ENCODE measurements at regions not wholly inside any gene's neighbourhood (a gene's known extent, or its start where the extent isn't known, plus 50 kb on each side); places are given as distances from the start of the nearest gene placed in this dataset.

DNA sequence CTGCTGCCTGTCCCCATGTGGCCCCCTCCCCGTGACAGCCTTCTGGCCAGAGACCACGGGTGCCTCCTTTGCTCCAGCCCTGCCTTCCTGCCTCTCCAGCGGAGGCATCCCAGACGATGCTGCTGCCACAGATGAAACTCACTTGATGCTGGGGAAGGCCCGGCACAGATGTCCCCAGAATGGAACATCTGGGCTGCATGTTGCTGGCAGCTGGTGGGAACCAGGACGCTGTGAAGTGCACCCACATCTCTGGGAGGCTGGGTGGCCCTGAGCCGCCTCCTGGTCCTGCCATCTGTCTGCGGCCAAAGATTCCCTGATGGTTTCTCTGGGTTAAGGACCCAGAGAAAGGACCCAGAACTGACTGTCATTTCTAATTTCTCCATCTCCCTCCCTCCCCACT lies 51.9 kb upstream of the PTPRS start:
- ATAC-seq (replicated peaks in 1 of 2), result no peak
- no peak overlapping the region for H3K4me3 Mint-ChIP-seq
- H3K27me3 Mint-ChIP-seq (ENCODE audit: low read depth), result peaks cover 42% of the 10 kb centered on the region
- no peak overlapping the region for H3K27ac Mint-ChIP-seq
- no peak for DNase-seq
- peaks cover 3 to 10% of the 10 kb centered on the region in 2 donors for H3K9me3 Mint-ChIP-seq
- no peaks in the 10 kb centered on the region for H3K4me1 Mint-ChIP-seq (ENCODE audit: low read depth)
- peaks cover 3 to 6% of the 10 kb centered on the region in 2 donors for H3K36me3 Mint-ChIP-seq (ENCODE audit: insufficient read depth in 2 of 2)

DNA sequence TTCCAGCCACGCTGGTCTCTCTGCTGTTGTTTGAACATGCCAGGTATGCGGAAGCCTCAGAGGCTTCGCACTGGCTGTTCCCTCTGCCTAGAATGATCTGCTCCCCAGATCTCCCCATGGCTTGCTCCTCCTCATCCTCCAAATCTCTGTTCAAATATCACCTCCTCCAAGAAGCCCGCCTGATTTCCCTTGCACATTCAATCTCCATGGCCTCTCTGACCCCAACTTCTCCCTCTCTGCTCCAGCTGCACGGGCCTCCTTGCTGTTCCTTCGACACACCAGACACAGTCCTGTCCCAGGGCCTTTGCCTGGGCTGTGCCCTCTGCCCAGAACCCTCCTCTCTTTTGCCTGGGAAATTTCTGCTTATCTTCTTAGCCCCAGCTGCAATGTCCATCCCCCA lies 52.5 kb upstream of the PTPRS start:
- no peak for DNase-seq
- ATAC-seq (replicated peaks in 1 of 2), result no peak
- Mint-ChIP-seq H3K27me3 (ENCODE audit: low read depth) (peaks cover 42% of the 10 kb centered on the region), H3K4me1 (ENCODE audit: low read depth) (no peaks in the 10 kb centered on the region), H3K27ac (no peak overlapping the region), H3K4me3 (no peak overlapping the region), H3K9me3 (peaks cover 3 to 6% of the 10 kb centered on the region in 2 donors), H3K36me3 (ENCODE audit: insufficient read depth in 2 of 2) (peaks cover 0 to 6% of the 10 kb centered on the region in 2 donors)

DNA sequence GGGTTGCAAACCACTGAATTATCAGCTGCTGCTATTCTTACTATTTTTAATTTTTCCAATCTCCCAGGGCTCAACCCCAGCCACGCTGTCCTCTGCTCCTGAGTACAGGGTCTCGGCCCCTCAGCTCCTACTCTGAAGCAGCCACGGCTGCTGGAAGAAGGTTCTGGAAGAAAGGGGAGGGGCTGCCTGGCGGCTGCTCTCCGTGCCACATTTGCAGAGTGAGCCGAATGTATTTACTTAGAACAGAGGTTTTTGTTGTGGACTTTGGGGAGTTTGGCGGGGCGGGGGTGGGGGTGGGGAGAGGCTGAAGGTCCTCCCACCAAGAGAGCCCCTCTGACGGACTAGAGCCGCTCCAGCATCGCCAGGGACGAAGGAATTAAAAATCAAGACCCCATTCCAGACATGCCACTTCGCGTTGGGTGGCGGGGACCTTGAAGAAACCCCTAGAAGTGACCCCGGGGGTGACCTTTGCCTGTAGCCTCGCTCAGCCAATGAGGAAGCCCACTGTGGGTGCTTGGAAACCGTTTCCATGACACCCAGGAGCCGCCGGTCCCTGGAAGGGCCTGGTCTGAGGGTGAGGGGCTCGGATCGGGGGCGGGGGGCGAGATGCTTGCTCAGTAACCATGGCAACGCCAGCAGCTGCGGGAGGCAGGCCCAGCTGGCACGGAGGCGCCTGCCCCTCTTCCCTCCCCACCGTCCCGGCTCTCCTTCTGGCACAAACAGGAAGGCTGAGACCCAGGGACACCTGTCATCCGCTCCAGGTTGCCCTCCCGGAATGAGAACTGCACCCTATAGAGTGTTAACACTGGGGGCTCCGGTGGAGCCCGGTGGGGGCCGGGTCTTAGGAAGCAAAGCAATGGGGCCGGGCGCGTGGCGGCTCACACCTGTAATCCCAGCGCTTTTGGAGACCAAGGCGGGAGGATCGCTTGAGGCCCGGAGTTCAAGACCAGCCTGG lies 54.2 kb upstream of the PTPRS start:
- no peak for DNase-seq
- H3K27me3 Mint-ChIP-seq (ENCODE audit: low read depth), result peaks cover 43% of the 10 kb centered on the region
- no peaks in the 10 kb centered on the region for H3K4me1 Mint-ChIP-seq (ENCODE audit: low read depth)
- peaks cover 0 to 3% of the 10 kb centered on the region in 2 donors for H3K9me3 Mint-ChIP-seq
- H3K4me3 Mint-ChIP-seq, result no peak overlapping the region
- peaks cover 0 to 2% of the 10 kb centered on the region in 2 donors for H3K36me3 Mint-ChIP-seq (ENCODE audit: insufficient read depth in 2 of 2)
- H3K27ac Mint-ChIP-seq, result no peak overlapping the region
- no peak for ATAC-seq (replicated peaks in 1 of 2)

DNA sequence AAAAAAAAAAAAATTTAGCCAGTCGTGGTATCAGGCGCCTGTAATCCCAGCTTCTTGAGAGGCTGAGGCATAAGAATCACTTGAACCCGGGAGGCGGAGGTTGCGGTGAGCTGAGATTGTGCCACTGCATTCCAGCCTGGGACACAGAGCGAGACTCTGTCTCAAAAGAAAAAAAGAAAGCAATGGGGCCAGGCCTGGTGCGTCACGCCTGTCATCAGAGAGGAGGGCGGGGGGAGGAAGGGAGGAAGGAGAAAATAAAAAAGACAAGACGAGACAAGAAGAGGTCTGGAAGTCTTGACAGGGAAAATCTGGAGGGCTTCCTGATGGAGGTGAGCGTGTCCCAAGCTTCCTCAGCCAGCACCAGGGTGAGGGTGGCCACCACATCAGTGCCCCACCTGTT lies 54.9 kb upstream of the PTPRS start:
- Mint-ChIP-seq H3K4me1 (ENCODE audit: low read depth) (no peaks in the 10 kb centered on the region), H3K4me3 (no peak overlapping the region), H3K36me3 (ENCODE audit: insufficient read depth in 2 of 2) (peaks cover 0 to 2% of the 10 kb centered on the region in 2 donors), H3K27ac (no peak overlapping the region), H3K9me3 (peaks cover 0 to 3% of the 10 kb centered on the region in 2 donors), H3K27me3 (ENCODE audit: low read depth) (peaks cover 43% of the 10 kb centered on the region)
- DNase-seq (no peak), ATAC-seq (replicated peaks in 1 of 2) (no peak)

DNA sequence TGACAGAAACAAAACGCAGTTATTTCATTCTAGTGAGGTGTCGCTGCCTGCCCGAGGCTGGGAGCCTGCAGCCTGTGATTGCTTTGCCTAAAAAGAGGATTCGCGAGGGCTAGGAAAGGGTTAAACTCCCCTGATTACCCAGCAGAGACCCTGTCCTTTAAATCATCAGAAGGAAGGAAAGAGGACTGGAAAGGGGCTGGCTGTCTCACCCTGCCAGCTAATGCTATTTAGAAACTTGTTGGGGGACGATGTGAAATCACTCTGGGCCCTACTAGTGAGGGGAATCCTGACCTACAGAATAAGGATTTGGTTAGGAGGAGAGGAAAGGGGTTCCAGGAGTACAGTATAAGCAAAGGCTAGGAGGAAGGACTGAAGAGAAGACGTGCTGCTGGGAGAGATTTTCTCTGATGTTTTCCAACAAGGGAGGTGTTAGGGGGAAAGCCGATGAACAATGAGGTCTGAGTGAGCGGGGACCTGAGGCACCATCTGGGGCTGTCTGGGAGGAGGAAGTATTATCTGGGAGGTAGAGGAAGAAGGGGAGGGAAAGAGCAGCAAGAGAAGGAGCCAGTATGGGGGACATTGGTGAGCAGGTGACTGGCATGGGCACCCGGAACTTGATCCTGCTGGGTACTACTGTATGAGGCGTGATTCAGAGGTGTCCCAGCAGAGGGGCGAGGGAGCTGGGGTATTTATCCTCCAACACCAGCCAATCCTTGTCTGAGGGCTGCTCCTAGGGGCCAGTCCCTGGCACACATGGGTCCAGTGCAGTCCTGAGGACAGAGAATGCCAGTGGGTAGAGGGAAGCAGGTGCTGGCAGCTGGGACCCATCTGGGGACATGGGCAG lies 55.7 kb upstream of the PTPRS start:
- H3K9me3 Mint-ChIP-seq, result peaks cover 0 to 3% of the 10 kb centered on the region in 2 donors
- no peaks in the 10 kb centered on the region for H3K4me1 Mint-ChIP-seq (ENCODE audit: low read depth)
- no peak for DNase-seq
- H3K27ac Mint-ChIP-seq, result no peak overlapping the region
- no peak for ATAC-seq (replicated peaks in 1 of 2)
- peaks cover 43% of the 10 kb centered on the region for H3K27me3 Mint-ChIP-seq (ENCODE audit: low read depth)
- no peak overlapping the region for H3K4me3 Mint-ChIP-seq
- H3K36me3 Mint-ChIP-seq (ENCODE audit: insufficient read depth in 2 of 2), result peaks cover 0 to 2% of the 10 kb centered on the region in 2 donors

DNA sequence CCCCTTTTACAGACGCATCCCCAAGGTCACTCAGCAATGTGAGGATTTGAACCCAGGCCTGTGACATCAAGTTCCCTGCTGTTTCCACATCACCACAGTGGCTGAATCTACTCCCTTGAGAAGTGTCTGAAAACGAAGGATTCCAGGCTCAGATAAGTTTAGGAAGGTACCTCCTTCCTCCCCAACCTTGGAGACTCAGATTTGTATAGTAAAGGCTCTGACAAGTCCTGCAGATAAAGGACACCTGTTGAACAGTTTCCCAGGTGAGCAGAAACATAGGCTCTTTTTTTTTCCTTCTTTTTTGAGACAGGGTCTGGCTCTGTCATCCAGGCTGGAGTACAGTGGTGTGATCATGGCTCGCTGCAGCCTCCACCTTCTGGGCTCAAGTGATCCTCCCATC lies 56.4 kb upstream of the PTPRS start:
- Mint-ChIP-seq H3K36me3 (ENCODE audit: insufficient read depth in 2 of 2) (peaks cover 0 to 2% of the 10 kb centered on the region in 2 donors), H3K27ac (no peak overlapping the region), H3K4me1 (ENCODE audit: low read depth) (no peaks in the 10 kb centered on the region), H3K27me3 (ENCODE audit: low read depth) (peaks cover 43% of the 10 kb centered on the region), H3K4me3 (no peak overlapping the region), H3K9me3 (peaks cover 0 to 3% of the 10 kb centered on the region in 2 donors)
- ATAC-seq (replicated peaks in 1 of 2) (no peak), DNase-seq (no peak)

DNA sequence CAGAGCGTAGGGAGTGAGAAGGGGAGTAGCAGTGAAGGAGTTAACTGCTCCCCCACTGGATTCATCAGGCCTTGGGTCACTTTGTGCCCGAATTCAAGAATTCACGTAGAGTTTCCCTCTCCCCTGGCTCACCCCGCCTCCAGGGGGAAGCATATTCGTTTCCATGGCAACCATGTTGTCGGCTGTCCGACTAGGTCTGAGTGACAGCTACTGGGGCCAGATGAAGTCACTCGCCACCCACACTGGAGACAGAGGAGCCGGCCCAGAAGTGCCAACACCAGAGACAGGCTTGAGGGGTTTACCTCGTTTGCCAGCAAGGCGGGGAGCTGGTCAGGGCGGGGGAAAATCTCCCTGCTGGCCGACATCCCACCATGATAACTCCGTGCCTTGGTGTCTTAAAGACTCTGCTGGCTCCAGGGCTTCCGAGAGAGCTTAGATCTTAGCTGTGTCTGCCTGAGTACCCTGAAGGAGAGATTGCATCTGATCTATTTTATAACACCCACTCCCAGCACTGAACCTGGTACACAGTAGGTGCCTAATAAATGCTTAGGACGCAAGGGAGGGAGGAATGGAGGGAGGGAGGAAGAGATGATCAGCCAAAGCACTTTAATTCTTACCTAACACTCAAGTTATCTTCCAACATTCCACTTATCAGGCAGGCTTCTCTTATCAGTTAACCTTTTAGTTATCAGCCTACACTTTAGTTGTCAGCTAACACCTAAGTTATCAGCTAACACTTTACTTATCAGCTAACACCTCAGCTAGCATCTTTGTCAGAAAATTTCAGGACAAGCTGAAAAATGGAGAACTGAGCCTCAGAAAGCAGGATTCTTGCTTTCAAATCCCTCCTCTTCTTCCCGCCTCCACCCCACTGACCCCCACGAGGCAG lies 57.2 kb upstream of the ZNRF4 start:
- H3K27ac Mint-ChIP-seq, result no peak overlapping the region
- peaks cover 0 to 2% of the 10 kb centered on the region in 2 donors for H3K36me3 Mint-ChIP-seq (ENCODE audit: insufficient read depth in 2 of 2)
- peaks cover 39% of the 10 kb centered on the region for H3K27me3 Mint-ChIP-seq (ENCODE audit: low read depth)
- no peaks in the 10 kb centered on the region for H3K4me1 Mint-ChIP-seq (ENCODE audit: low read depth)
- DNase-seq, result no peak
- H3K9me3 Mint-ChIP-seq, result peaks cover 0 to 3% of the 10 kb centered on the region in 2 donors
- H3K4me3 Mint-ChIP-seq, result no peak overlapping the region
- ATAC-seq (replicated peaks in 1 of 2), result no peak

DNA sequence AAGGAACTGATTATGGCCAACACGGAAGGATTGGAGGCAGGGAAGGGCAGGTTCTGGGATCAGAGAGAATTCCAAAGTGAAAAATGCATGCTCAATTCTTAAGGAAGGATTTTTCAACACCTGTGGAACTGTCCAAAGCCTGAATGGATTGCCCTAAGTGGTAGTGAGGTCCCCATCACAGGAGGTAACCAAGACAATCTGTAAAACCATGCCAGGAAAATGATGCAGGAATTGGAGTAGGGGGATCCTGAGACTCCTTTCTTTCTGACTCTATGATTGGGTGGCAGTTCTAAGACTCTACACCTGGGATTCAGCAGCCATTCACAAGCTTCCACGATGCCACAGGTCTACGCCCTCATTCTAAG lies 56.5 kb upstream of the ZNRF4 start:
- H3K9me3 Mint-ChIP-seq, result peaks cover 0 to 3% of the 10 kb centered on the region in 2 donors
- H3K27me3 Mint-ChIP-seq (ENCODE audit: low read depth), result peaks cover 35% of the 10 kb centered on the region
- no peak overlapping the region for H3K4me3 Mint-ChIP-seq
- ATAC-seq (replicated peaks in 1 of 2) (no peak), DNase-seq (no peak)
- H3K4me1 Mint-ChIP-seq (ENCODE audit: low read depth), result no peaks in the 10 kb centered on the region
- H3K27ac Mint-ChIP-seq, result no peak overlapping the region
- H3K36me3 Mint-ChIP-seq (ENCODE audit: insufficient read depth in 2 of 2), result peaks cover 0 to 2% of the 10 kb centered on the region in 2 donors

DNA sequence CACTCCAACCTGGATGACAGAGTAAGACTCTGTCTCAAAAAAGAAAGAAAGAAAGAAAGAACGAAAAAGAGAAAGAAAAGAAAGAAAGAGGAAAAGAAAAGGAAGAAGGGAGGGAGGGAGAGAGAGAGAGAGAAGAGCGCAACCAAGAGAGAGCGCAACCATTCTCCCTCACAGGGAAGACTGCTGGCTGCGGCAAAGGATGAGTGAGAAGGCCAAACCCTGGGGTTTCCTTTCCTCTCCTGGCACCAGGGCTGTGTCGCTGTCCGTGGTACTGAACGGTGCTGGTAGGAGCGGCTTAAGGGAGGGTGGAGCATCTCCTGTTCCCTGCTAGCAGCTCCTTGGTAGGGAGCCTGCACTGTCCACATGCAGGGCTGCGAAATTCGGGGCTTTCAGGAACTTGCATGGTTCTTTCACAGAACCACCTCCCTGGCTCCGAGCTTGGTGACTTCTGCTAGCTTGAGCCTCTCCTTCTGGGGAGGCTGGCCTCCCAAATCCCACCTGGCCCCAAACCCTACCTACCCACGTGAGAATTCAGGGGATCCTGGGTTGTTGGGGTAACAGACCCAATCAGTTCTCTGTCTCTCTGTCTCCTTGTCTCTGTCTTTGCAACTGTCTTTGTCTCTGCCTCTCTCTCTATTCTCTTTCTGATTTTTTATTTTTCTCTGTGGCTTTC lies 51.1 kb upstream of the ZNRF4 start:
- no peak for ATAC-seq (replicated peaks in 1 of 2)
- no peaks in the 10 kb centered on the region for H3K4me1 Mint-ChIP-seq (ENCODE audit: low read depth)

More for the DNA sequence above, 51.1 kb upstream of the ZNRF4 start:
- Mint-ChIP-seq H3K36me3 (ENCODE audit: insufficient read depth in 2 of 2) (peaks cover 0 to 2% of the 10 kb centered on the region in 2 donors), H3K27me3 (ENCODE audit: low read depth) (peaks cover 13% of the 10 kb centered on the region), H3K9me3 (peaks cover 7% of the 10 kb centered on the region in 2 donors), H3K27ac (no peak overlapping the region), H3K4me3 (no peak overlapping the region)
- peak; percentile 63 to 66 for DNase-seq

All from activated T-cell treated with anti-CD3 and anti-CD28 coated beads, Interleukin-2, amount 50 U/mL, for 72 hours (primary cell).